Epithelial cell of proximal tubule (primary cell): ENCODE measurements at regions not wholly inside any gene's neighbourhood (a gene's known extent, or its start where the extent isn't known, plus 50 kb on each side); places are given as distances from the start of the nearest gene placed in this dataset.
"Not testable (repeated sequence)": the region's sequence is repeated elsewhere in the genome, so short reads cannot be mapped to it uniquely, and the experiment has no call there.

Experiments used
- DNase-seq: peaks from one replicate; pipeline ENCODE4 v3.0.0-alpha.2; 2011; ENCODE audit warnings: low read depth
- H3K4me3 ChIP-seq: 2 replicates; pipeline ENCODE4 v1.5.1; 2011; ENCODE audit warnings: low read depth, mild to moderate bottlenecking, low read length
- CTCF ChIP-seq: conservative IDR thresholded peaks from 2 replicates; pipeline ENCODE4 v1.5.1; 2012; ENCODE audit warnings: low read depth, mild to moderate bottlenecking, low read length

GRCh38 chr4:9704551-9705332 is 76.7 kb upstream of the DRD5 start:
- DNase-seq = no peak
- H3K4me3 ChIP-seq = no peak overlapping the region
- no peak for TF ChIP-seq CTCF

GRCh38 chr4:9707281-9707680 is 74.2 kb upstream of the DRD5 start:
- H3K4me3 ChIP-seq, DNase-seq: not testable (repeated sequence)

GRCh38 chr4:9707936-9708335 is 73.5 kb upstream of the DRD5 start:
- not testable (repeated sequence) for DNase-seq

GRCh38 chr4:9709724-9710123 is 71.7 kb upstream of the DRD5 start:
- no peak overlapping the region for H3K4me3 ChIP-seq
- TF ChIP-seq CTCF = no peak
- DNase-seq = no peak

More at GRCh38 chr4:9707936-9708335, 73.5 kb upstream of the DRD5 start:
- not testable (repeated sequence) for H3K4me3 ChIP-seq

- not testable (repeated sequence) for DNase-seq, H3K4me3 ChIP-seq
Observed at GRCh38 chr4:9715271-9715670, 66.2 kb upstream of the DRD5 start.

- H3K4me3 ChIP-seq = no peak overlapping the region
- TF ChIP-seq CTCF = no peak
- no peak for DNase-seq
Observed at GRCh38 chr4:9716093-9716492, 65.3 kb upstream of the DRD5 start.

- not testable (repeated sequence) for DNase-seq, H3K4me3 ChIP-seq
Observed at GRCh38 chr4:9718246-9718939, 63.0 kb upstream of the DRD5 start.

- DNase-seq, H3K4me3 ChIP-seq: not testable (repeated sequence)
Observed at GRCh38 chr4:9722131-9722530, 59.3 kb upstream of the DRD5 start.
